GM12873 (cell line): ENCODE measurements at regions not wholly inside any gene's neighbourhood (a gene's known extent, or its start where the extent isn't known, plus 50 kb on each side); places are given as distances from the start of the nearest gene placed in this dataset.

Experiments used
- CTCF ChIP-seq: IDR thresholded peaks from 2 replicates; pipeline ENCODE4 v1.5.1; 2012; ENCODE audit warnings: low read depth, mild to moderate bottlenecking, moderate library complexity, low read length, control low read depth; ENCODE audit not compliant: insufficient read depth; ENCODE audit errors: missing control alignments

- TF ChIP-seq CTCF, result no peak
Measured at GRCh38 chr9:135022191-135022870, 65.1 kb upstream of the OLFM1 start.

- no peak for TF ChIP-seq CTCF
Measured at GRCh38 chr9:135023088-135023785, 64.2 kb upstream of the OLFM1 start.

GRCh38 chr9:135023786-135024405 lies 63.6 kb upstream of the OLFM1 start:
- TF ChIP-seq CTCF, result no peak

GRCh38 chr9:135029463-135029862 lies 58.0 kb upstream of the OLFM1 start:
- no peak for TF ChIP-seq CTCF

DNA sequence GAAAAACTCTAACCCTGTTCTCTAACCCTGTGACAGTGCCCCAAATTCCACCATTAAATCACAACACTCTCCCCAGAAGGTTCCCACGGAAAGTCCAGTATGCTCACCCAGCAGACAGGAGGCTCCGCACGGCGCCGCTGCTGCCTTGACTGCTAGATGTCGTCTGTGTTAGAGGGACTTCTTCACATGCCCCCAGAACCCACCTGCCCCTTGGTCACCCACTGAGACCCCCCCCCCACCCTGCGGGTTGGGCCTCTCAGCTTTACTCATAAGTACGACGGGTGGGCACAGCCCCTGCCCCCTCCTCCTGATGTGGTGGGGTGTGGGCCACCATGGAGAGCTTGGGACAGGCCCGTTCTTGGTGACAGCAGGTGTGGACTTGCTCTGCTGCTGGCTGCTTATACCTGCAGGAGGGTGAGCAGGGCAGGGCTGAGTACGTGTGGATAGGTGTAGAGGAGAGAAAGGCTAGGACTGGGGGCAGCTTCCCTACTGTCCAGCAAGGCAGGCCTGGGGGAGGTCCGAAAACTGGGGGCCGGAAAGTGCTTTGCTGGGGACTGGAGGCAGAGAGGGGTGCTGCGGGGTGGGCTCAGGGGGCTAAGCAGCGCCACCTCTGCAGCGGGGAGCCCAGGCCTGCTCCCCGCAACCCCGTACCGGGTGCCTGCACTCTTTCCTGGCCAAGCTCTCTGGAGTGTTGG lies 57.5 kb upstream of the OLFM1 start:
- TF ChIP-seq CTCF, result no peak

- no peak for TF ChIP-seq CTCF
Measured at GRCh38 chr9:135030566-135031226, 56.8 kb upstream of the OLFM1 start.
